GM19328 (cell line): ENCODE measurements at regions not wholly inside any gene's neighbourhood (a gene's known extent, or its start where the extent isn't known, plus 50 kb on each side); places are given as distances from the start of the nearest gene placed in this dataset.

ENCODE experiments used
- ATAC-seq: cut with Tn5 transposase; IDR thresholded peaks from one replicate; pipeline ENCODE4 v1.9.1; 2021; ENCODE audit warnings: mild to moderate bottlenecking, moderate library complexity; ENCODE audit not compliant: unreplicated experiment

- ATAC-seq: no peak
Observed at GRCh38 chr11:88448131-88448670, 110.7 kb upstream of the CTSC start.

DNA sequence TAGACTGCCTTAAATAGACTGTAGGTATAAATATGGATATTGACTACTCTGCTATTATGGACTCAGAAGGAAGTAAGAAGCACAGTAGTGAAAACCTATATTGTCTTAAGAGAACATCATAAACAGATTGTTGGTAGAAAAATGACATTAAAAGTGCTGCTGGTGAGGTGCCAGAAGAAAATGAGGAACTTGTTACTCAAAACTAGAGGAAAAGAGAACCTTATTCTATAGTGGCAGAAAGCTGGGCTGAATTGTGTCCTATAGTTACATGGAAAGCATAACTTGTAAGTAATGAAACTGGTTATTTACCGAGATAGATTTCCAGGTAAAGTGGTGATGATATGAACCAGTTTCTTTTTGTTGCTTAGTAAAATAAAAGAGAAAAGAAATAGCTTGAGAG is 109.7 kb upstream of the CTSC start:
- no peak for ATAC-seq

DNA sequence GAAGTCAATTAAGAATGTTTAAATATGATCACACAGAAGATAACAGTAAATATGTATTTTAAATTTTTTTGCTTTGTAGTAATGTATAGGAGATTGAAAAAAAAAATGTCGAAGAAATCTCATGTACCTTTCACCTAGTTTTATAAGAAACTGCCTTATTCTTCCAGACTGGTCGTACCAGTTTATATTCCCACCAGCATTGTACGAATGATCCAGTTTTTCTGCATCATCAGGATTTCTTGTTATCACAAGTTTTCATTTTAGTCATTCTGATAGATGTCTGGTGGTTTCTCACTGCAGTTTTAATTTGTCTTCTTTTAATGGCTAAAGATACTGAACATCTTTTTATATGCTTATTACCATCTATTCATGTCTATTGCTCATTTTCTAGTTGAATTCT is 101.8 kb upstream of the CTSC start:
- ATAC-seq: no peak

GRCh38 chr11:88438721-88439120 is 101.2 kb upstream of the CTSC start:
- no peak for ATAC-seq

DNA sequence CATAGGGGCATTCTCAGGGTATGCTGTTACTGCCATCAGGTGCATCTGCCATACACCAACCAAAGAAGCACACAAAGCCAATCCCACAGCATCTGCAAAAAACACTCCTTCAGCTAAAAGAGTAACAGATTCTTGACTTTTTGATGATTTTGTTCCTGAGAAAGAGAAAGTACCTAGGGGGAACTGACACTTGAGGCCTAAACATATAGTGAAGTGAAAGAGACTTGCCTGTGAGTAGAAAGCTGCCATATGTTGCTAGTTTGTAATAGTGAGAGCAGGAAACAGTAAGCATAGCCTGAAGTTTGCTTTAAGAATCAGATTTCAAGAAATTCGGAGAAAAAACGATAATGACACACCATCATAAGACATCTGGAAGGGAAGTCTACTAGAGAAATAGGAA is 97.9 kb upstream of the CTSC start:
- ATAC-seq: peak; percentile 99

DNA sequence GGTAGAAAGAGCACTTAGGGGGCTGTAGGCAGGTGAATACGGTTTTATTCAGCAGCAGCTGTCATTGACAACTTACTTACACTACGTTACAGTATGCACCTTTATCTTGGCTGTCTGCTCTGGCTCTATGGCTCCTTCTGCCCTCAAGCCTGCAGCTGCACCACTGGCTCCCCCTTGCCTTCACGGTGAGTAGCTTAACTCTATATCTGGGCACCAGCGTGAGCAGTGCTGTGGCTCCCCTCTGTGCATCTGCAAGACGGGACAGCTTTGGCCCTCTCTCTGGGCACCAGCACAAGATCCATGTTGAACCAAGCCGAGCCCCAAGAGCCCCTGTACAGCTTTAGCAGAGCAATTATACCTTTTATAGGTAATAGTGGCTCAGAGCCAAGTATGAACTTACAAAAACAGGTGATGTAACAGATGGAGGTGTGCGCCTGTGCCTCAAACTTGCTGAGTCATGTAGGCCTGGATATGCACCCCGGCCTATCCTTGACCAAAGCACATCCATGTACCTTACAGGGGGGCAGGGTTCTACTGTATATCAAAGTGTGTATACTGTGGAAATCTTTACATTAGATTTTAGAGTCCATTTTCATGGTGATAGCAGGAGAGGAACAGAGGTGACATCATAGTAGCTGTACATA is 96.9 kb upstream of the CTSC start:
- ATAC-seq: no peak

DNA sequence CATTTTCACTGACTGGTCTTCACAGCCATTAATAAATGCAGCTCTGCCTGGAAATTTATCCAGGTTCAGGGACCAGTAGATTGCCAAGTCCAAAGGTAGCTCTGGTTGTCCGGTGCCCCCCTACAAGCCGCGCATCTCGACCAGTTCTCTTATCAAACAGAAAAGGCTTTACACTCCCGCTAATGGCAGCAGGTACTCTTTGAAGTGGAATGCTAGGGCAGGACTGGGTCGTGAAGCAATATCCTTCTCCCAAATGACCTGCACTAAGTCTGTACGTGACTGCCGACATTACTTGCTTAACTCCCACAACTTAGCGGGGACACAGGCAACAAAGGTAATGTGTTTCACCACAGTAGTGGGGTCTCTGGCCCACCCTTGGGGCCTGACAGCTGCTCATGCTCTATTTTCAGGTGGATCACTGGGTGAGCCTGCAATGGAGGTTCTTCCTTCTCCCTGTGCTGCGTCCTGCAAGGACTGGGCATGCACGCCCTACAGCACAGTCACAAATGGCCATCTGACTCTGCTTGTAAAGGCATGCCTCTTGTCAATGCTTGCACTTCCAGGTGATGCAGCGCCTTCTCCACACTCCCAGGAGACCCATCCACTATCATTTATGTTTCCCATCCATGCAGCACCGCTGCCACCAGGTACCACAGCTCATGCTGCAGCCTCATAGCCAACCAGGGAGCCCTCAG is 96.1 kb upstream of the CTSC start:
- ATAC-seq: no peak

DNA sequence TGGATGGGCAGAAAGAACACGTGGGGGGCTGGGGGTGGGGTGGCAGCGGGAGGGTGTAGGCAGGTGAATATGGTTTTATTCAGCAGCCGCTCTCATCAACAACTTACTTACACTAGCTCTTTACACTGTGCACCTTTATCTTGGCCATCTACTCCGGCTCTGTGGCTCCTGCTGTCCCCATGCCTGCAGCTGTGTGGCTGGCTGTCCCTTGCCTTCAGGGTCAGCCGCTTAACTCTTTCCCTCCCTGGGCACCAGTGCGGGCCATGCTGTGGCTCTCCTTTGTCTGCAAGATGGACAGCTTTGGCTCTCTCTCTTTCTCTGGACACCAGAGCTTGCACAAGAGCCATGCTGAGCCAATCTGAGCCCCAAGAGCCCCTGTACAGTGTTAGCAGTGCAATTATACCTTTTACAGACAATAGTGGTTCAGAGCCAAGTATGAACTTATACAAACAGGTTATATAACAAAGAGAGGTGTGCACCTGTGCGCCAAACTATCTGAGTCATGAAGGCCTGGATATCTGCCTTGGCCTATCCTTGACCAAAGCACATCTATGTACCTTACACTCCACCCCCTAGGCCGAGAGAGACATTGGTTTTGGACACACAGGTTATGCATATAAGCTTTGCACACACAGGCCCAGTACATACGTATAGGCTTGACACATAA is 94.3 kb upstream of the CTSC start:
- ATAC-seq: no peak

GRCh38 chr11:88428959-88429358 is 91.4 kb upstream of the CTSC start:
- ATAC-seq: no peak

- no peak for ATAC-seq
Observed at GRCh38 chr11:88427719-88428118, 90.2 kb upstream of the CTSC start.

DNA sequence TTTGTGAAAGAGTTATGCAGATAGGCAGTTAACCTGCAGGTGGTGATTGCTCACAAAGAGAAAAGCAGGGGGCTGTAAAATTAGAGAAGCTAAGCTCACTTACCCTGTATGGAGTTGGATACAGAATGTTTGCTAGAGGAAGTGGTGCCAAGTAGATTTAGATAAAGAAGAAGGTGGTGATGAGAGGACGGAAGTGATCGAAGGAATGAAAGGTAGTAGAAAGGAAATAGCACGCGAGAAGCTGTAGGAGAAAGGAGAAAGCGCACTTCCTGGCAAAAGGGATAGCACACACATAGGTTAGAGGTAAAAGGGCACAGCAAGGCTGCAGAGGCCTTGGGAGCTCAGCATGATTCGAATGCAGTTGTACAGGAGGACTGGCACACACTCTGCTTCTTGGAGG is 87.3 kb upstream of the CTSC start:
- no peak for ATAC-seq

GRCh38 chr11:88421530-88421929 is 84.0 kb upstream of the CTSC start:
- peak; percentile 90 for ATAC-seq

DNA sequence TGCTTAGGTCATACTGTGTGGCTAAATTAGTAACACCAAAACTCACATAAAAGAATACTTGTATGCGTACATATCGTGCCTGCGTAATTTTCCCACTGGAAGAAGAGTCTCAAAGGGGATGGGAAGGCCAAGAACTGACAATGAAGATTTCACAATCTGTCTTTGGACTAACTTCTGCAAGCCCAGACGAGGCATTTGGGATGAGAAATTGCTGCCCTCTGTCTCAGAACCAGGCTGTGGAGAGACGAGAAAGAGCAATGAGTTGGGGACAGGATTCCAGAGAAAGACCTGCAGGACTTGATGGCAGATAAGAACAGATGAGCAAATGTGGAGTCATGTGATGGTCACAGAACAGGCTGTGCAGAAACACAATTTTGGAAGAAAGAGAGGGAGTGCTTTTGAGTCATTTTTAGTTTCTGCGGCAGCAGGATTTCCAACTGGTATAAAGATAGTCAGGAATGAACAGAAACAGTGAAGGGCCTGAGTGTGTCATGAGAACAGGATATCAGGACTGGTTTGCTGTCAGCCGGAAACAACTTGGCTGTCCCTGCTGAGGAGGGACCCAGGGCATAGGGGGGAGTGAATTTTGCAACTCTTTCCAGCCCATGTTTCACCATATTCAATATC is 82.7 kb upstream of the CTSC start:
- ATAC-seq: no peak

DNA sequence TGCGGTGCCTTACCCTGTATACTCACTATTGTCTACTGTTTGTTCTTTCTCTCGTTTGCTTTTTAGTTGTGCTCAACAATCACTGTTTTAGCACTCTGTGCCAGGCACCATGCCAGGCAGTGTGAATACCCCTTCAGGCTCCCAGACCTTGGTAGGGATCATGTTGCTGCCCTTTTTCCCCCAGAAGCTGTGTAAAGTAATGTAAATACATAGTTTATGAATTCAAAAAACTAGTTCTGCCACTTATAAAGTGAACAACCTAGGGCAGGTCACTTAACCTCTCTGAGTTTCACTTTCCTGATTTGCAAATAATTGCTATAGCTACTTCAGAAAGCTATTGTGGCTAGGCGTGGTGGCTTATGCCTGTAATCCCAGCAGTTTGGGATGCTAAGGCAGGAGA is 81.0 kb upstream of the CTSC start:
- no peak for ATAC-seq

DNA sequence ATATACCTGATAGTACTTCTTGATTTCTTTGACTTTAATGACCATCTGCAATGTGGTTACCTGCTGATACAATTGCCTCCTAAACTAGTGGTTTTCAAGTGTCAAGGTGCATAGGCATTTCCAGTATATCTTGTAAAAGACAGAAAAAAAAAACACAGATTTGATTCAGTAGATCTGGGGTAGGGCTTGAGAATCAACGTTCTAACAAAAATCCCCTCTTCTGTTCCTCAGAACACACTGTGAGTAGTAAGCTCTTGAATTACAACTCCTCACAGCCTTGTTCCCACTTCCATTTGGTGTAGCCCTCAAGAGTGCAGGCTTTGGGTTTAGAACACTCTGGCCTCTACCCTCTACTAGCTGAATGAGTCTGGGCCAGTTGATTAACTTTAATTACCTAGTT is 78.0 kb upstream of the CTSC start:
- ATAC-seq: no peak

- no peak for ATAC-seq
Observed at GRCh38 chr11:88414981-88415413, 77.5 kb upstream of the CTSC start.

- no peak for ATAC-seq
Observed at GRCh38 chr11:88414385-88414861, 76.9 kb upstream of the CTSC start.

GRCh38 chr11:88411265-88411664 is 73.7 kb upstream of the CTSC start:
- ATAC-seq: no peak

DNA sequence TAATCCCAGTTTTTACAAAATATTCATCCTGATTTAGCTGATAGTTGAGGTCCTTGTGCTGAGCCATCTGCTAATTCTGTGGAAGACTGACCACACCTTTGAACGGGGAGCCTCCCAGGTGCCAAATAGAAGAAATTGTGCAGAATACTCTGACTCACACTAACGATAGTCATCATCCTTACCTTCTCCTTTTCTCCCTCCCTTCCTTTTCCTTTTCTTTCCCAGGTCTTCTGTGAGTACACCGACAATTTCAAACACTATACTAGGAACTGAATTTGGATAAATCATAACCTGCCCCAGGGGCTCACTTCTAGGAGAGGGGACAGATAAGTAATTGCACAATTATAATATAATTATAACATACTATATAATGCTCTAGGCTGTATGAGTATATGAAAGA is 73.1 kb upstream of the CTSC start:
- ATAC-seq: no peak

GRCh38 chr11:88410056-88410455 is 72.5 kb upstream of the CTSC start:
- ATAC-seq: no peak

- no peak for ATAC-seq
Observed at GRCh38 chr11:88406876-88407275, 69.3 kb upstream of the CTSC start.
